ENCODE measurements at regions not wholly inside any gene's neighbourhood (a gene's known extent, or its start where the extent isn't known, plus 50 kb on each side); places are given as distances from the start of the nearest gene placed in this dataset.

- no peak overlapping the region for H3K18ac ChIP-seq (ENCODE audit: low read length)
- no peak overlapping the region for H2BK5ac ChIP-seq (ENCODE audit: low read depth, low read length, poor library complexity)
- no peak overlapping the region for H2AFZ ChIP-seq (ENCODE audit: insufficient read depth, low read length, poor library complexity)
- H3K36me3 ChIP-seq (ENCODE audit: control insufficient read depth in 1 of 2, insufficient read depth in 2 of 2, low read length in 2 of 2), result no peaks in the 10 kb centered on the region
- H3K4me1 ChIP-seq (ENCODE audit: control insufficient read depth in 1 of 2, insufficient read depth in 2 of 2, low read length in 2 of 2), result no peaks in the 10 kb centered on the region
- no peak overlapping the region for H3K23ac ChIP-seq (ENCODE audit: low read length)
- H3K79me1 ChIP-seq (ENCODE audit: low read length), result no peaks in the 10 kb centered on the region
- H4K8ac ChIP-seq (ENCODE audit: low read depth, low read length), result no peak overlapping the region
- no peak overlapping the region for H3K4ac ChIP-seq (ENCODE audit: low read depth, low read length)
- H4K12ac ChIP-seq (ENCODE audit: low read depth, low read length), result no peak overlapping the region
- DNase-seq, result no peak
- no CpG with 5 or more reads among the region's 25 CpGs for WGBS (ENCODE audit: extremely low coverage, insufficient coverage, insufficient read length)
- no peak overlapping the region for H4K91ac ChIP-seq (ENCODE audit: low read depth, low read length)
- no peak overlapping the region for H2BK120ac ChIP-seq (ENCODE audit: insufficient read depth, low read length, poor library complexity)
- no peak overlapping the region for H3K4me3 ChIP-seq (ENCODE audit: low read depth, low read length)
- H3K27me3 ChIP-seq (ENCODE audit: insufficient read depth, low read length), result no peaks in the 10 kb centered on the region
- H3K9ac ChIP-seq (ENCODE audit: low read length), result no peak overlapping the region
- no peak overlapping the region for H2BK12ac ChIP-seq (ENCODE audit: low read length)
- H3K79me2 ChIP-seq (ENCODE audit: control insufficient read depth, insufficient read depth, low read length, poor library complexity), result no peaks in the 10 kb centered on the region
- H3K27ac ChIP-seq (ENCODE audit: low read depth, low read length), result no peak overlapping the region
- no peaks in the 10 kb centered on the region for H3K9me3 ChIP-seq (ENCODE audit: insufficient read depth, low read depth, low read length)
- H3K4me2 ChIP-seq (ENCODE audit: low read length), result no peak overlapping the region
- H3K14ac ChIP-seq (ENCODE audit: low read length), result no peak overlapping the region
- H2AK5ac ChIP-seq (ENCODE audit: low read length), result no peak overlapping the region
These were observed 591.8 kb downstream of the TFAP2B start for GRCh38 chr6:51410453-51410852.

- Histone ChIP-seq H2BK12ac (ENCODE audit: low read length) (no peak overlapping the region), H3K27ac (ENCODE audit: low read depth, low read length) (no peak overlapping the region), H3K23ac (ENCODE audit: low read length) (no peak overlapping the region), H3K9me3 (ENCODE audit: insufficient read depth, low read depth, low read length) (no peaks in the 10 kb centered on the region), H3K4ac (ENCODE audit: low read depth, low read length) (no peak overlapping the region), H3K79me1 (ENCODE audit: low read length) (no peaks in the 10 kb centered on the region), H4K91ac (ENCODE audit: low read depth, low read length) (no peak overlapping the region), H2AK5ac (ENCODE audit: low read length) (no peak overlapping the region), H4K8ac (ENCODE audit: low read depth, low read length) (no peak overlapping the region), H2BK120ac (ENCODE audit: insufficient read depth, low read length, poor library complexity) (no peak overlapping the region), H3K79me2 (ENCODE audit: control insufficient read depth, insufficient read depth, low read length, poor library complexity) (no peaks in the 10 kb centered on the region), H3K36me3 (ENCODE audit: control insufficient read depth in 1 of 2, insufficient read depth in 2 of 2, low read length in 2 of 2) (no peaks in the 10 kb centered on the region), H3K4me2 (ENCODE audit: low read length) (no peak overlapping the region), H4K12ac (ENCODE audit: low read depth, low read length) (no peak overlapping the region), H3K18ac (ENCODE audit: low read length) (no peak overlapping the region), H3K14ac (ENCODE audit: low read length) (no peak overlapping the region), H2AFZ (ENCODE audit: insufficient read depth, low read length, poor library complexity) (no peak overlapping the region), H2BK5ac (ENCODE audit: low read depth, low read length, poor library complexity) (no peak overlapping the region), H3K4me3 (ENCODE audit: low read depth, low read length) (no peak overlapping the region), H3K27me3 (ENCODE audit: insufficient read depth, low read length) (no peaks in the 10 kb centered on the region), H3K9ac (ENCODE audit: low read length) (no peak overlapping the region), H3K4me1 (ENCODE audit: control insufficient read depth in 1 of 2, insufficient read depth in 2 of 2, low read length in 2 of 2) (no peaks in the 10 kb centered on the region)
- WGBS (ENCODE audit: extremely low coverage, insufficient coverage, insufficient read length), result no CpG with 5 or more reads among the region's 4 CpGs
- no peak for DNase-seq
These were observed 592.9 kb downstream of the TFAP2B start for GRCh38 chr6:51411496-51412125.

GRCh38 chr6:51414361-51414760 is 595.7 kb downstream of the TFAP2B start:
- no peak overlapping the region for H2BK12ac ChIP-seq (ENCODE audit: low read length)
- H4K8ac ChIP-seq (ENCODE audit: low read depth, low read length), result no peak overlapping the region
- no peak overlapping the region for H3K27ac ChIP-seq (ENCODE audit: low read depth, low read length)
- no peak overlapping the region for H3K18ac ChIP-seq (ENCODE audit: low read length)
- H2AK5ac ChIP-seq (ENCODE audit: low read length), result no peak overlapping the region
- no peaks in the 10 kb centered on the region for H3K79me2 ChIP-seq (ENCODE audit: control insufficient read depth, insufficient read depth, low read length, poor library complexity)
- no peak overlapping the region for H2BK120ac ChIP-seq (ENCODE audit: insufficient read depth, low read length, poor library complexity)
- no peak overlapping the region for H4K12ac ChIP-seq (ENCODE audit: low read depth, low read length)
- DNase-seq, result peak; percentile 55 to 82
- H4K91ac ChIP-seq (ENCODE audit: low read depth, low read length), result no peak overlapping the region
- no CpG with 5 or more reads among the region's 2 CpGs for WGBS (ENCODE audit: extremely low coverage, insufficient coverage, insufficient read length)
- H3K23ac ChIP-seq (ENCODE audit: low read length), result no peak overlapping the region
- H3K79me1 ChIP-seq (ENCODE audit: low read length), result no peaks in the 10 kb centered on the region
- H3K14ac ChIP-seq (ENCODE audit: low read length), result no peak overlapping the region
- no peak overlapping the region for H3K4me3 ChIP-seq (ENCODE audit: low read depth, low read length)
- H2AFZ ChIP-seq (ENCODE audit: insufficient read depth, low read length, poor library complexity), result no peak overlapping the region
- no peak overlapping the region for H3K4me2 ChIP-seq (ENCODE audit: low read length)
- H3K4me1 ChIP-seq (ENCODE audit: control insufficient read depth in 1 of 2, insufficient read depth in 2 of 2, low read length in 2 of 2), result no peaks in the 10 kb centered on the region
- H3K4ac ChIP-seq (ENCODE audit: low read depth, low read length), result no peak overlapping the region
- no peak overlapping the region for H3K9ac ChIP-seq (ENCODE audit: low read length)
- H3K9me3 ChIP-seq (ENCODE audit: insufficient read depth, low read depth, low read length), result no peaks in the 10 kb centered on the region
- H2BK5ac ChIP-seq (ENCODE audit: low read depth, low read length, poor library complexity), result no peak overlapping the region
- no peaks in the 10 kb centered on the region for H3K36me3 ChIP-seq (ENCODE audit: control insufficient read depth in 1 of 2, insufficient read depth in 2 of 2, low read length in 2 of 2)
- H3K27me3 ChIP-seq (ENCODE audit: insufficient read depth, low read length), result no peaks in the 10 kb centered on the region

GRCh38 chr6:51415501-51415900 is 596.8 kb downstream of the TFAP2B start:
- Histone ChIP-seq H2AK5ac (ENCODE audit: low read length) (no peak overlapping the region), H4K91ac (ENCODE audit: low read depth, low read length) (no peak overlapping the region), H3K9ac (ENCODE audit: low read length) (no peak overlapping the region), H2BK120ac (ENCODE audit: insufficient read depth, low read length, poor library complexity) (no peak overlapping the region), H3K18ac (ENCODE audit: low read length) (no peak overlapping the region), H3K79me1 (ENCODE audit: low read length) (no peaks in the 10 kb centered on the region), H3K9me3 (ENCODE audit: insufficient read depth, low read depth, low read length) (no peaks in the 10 kb centered on the region), H3K4me3 (ENCODE audit: low read depth, low read length) (no peak overlapping the region), H4K8ac (ENCODE audit: low read depth, low read length) (no peak overlapping the region), H3K36me3 (ENCODE audit: control insufficient read depth in 1 of 2, insufficient read depth in 2 of 2, low read length in 2 of 2) (no peaks in the 10 kb centered on the region), H3K4me1 (ENCODE audit: control insufficient read depth in 1 of 2, insufficient read depth in 2 of 2, low read length in 2 of 2) (no peaks in the 10 kb centered on the region), H3K27ac (ENCODE audit: low read depth, low read length) (no peak overlapping the region), H3K14ac (ENCODE audit: low read length) (no peak overlapping the region), H3K4ac (ENCODE audit: low read depth, low read length) (no peak overlapping the region), H2AFZ (ENCODE audit: insufficient read depth, low read length, poor library complexity) (no peak overlapping the region), H3K4me2 (ENCODE audit: low read length) (no peak overlapping the region), H2BK12ac (ENCODE audit: low read length) (no peak overlapping the region), H3K79me2 (ENCODE audit: control insufficient read depth, insufficient read depth, low read length, poor library complexity) (no peaks in the 10 kb centered on the region), H2BK5ac (ENCODE audit: low read depth, low read length, poor library complexity) (no peak overlapping the region), H3K27me3 (ENCODE audit: insufficient read depth, low read length) (no peaks in the 10 kb centered on the region), H4K12ac (ENCODE audit: low read depth, low read length) (no peak overlapping the region), H3K23ac (ENCODE audit: low read length) (no peak overlapping the region)
- peak; percentile 66 to 83 for DNase-seq
- WGBS (ENCODE audit: extremely low coverage, insufficient coverage, insufficient read length), result no CpG with 5 or more reads among the region's 3 CpGs

Measured in trophoblast cell (in vitro differentiated cells and primary cell).